ENCODE measurements at regions not wholly inside any gene's neighbourhood (a gene's known extent, or its start where the extent isn't known, plus 50 kb on each side); places are given as distances from the start of the nearest gene placed in this dataset.

- TF ChIP-seq, protein P1, sequence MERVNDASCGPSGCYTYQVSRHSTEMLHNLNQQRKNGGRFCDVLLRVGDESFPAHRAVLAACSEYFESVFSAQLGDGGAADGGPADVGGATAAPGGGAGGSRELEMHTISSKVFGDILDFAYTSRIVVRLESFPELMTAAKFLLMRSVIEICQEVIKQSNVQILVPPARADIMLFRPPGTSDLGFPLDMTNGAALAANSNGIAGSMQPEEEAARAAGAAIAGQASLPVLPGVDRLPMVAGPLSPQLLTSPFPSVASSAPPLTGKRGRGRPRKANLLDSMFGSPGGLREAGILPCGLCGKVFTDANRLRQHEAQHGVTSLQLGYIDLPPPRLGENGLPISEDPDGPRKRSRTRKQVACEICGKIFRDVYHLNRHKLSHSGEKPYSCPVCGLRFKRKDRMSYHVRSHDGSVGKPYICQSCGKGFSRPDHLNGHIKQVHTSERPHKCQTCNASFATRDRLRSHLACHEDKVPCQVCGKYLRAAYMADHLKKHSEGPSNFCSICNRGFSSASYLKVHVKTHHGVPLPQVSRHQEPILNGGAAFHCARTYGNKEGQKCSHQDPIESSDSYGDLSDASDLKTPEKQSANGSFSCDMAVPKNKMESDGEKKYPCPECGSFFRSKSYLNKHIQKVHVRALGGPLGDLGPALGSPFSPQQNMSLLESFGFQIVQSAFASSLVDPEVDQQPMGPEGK (CRISPR knock-in tag; IDR thresholded peaks at IDR 0.05; ENCODE audit: borderline replicate concordance): no peak
- TF ChIP-seq ESRRG (CRISPR knock-in tag; IDR thresholded peaks at IDR 0.05): no peak
- TF ChIP-seq CREB5 (CRISPR knock-in tag; IDR thresholded peaks at IDR 0.05; ENCODE audit: low read depth): no peak
- no peak for TF ChIP-seq CSRNP3 (CRISPR knock-in tag; IDR thresholded peaks at IDR 0.05)
- no peak for TF ChIP-seq ZFP3 (CRISPR knock-in tag; IDR thresholded peaks at IDR 0.05)
- TF ChIP-seq ZNF8 (CRISPR knock-in tag; IDR thresholded peaks at IDR 0.05): no peak
- no peak for TF ChIP-seq ZNF70 (CRISPR knock-in tag; IDR thresholded peaks at IDR 0.05)
- TF ChIP-seq ARNTL (CRISPR knock-in tag; IDR thresholded peaks at IDR 0.05; ENCODE audit: borderline replicate concordance, low read depth): no peak
- no peak for TF ChIP-seq TOX (CRISPR knock-in tag; IDR thresholded peaks at IDR 0.05; ENCODE audit: borderline replicate concordance)
- no peak for TF ChIP-seq ZNF565 (CRISPR knock-in tag; conservative IDR thresholded peaks at IDR 0.05; ENCODE audit: low read depth)
- TF ChIP-seq GLIS3 (CRISPR knock-in tag; IDR thresholded peaks at IDR 0.05): no peak
- no peak for TF ChIP-seq PPARA (CRISPR knock-in tag; IDR thresholded peaks at IDR 0.05; ENCODE audit: borderline replicate concordance)
- no peak for TF ChIP-seq RARB (CRISPR knock-in tag; IDR thresholded peaks at IDR 0.05)
These were observed 1752.2 kb upstream of the PCDH20 start for GRCh38 chr13:63167699-63168337.
